Cardiac muscle cell (in vitro differentiated cells and primary cell): ENCODE measurements at regions not wholly inside any gene's neighbourhood (a gene's known extent, or its start where the extent isn't known, plus 50 kb on each side); places are given as distances from the start of the nearest gene placed in this dataset.

Source experiments
- DNase-seq, 2 donors: peaks; one replicate each; pipeline versions ENCODE4 v3.0.0 to v3.0.0-alpha.2; 2010 to 2017; ENCODE audit warnings: low read depth in 1 of 2, low spot score in 1 of 2
- H3K27ac ChIP-seq: fragments of 200-600 bp; sonication (generic); 2 replicates; pipeline ENCODE4 v1.5.1; 2016
- H3K27me3 ChIP-seq: fragments of 200-600 bp; sonication (generic); 2 replicates; pipeline ENCODE4 v1.6.0; 2016; ENCODE audit warnings: control low read depth
- H3K36me3 ChIP-seq: fragments of 200-600 bp; sonication (generic); 2 replicates; pipeline ENCODE4 v1.5.1; 2016; ENCODE audit warnings: control low read depth
- H3K4me1 ChIP-seq: fragments of 200-600 bp; sonication (generic); 2 replicates; pipeline ENCODE4 v1.8.1; 2017; ENCODE audit warnings: low read depth, mild to moderate bottlenecking, mixed run types
- H3K4me3 ChIP-seq: fragments of 200-600 bp; sonication (generic); 2 replicates; pipeline ENCODE4 v1.5.1; 2016; ENCODE audit warnings: mild to moderate bottlenecking
- H3K9me3 ChIP-seq: fragments of 200-600 bp; sonication (generic); 2 replicates; pipeline ENCODE4 v1.5.1; 2017; ENCODE audit warnings: low read depth, mild to moderate bottlenecking, control low read depth
- TF ChIP-seq, protein P1 (sequence below): IDR thresholded peaks from 2 replicates; pipeline ENCODE4 v1.5.1; 2012; ENCODE audit warnings: low read depth, mild to moderate bottlenecking, low read length

DNA sequence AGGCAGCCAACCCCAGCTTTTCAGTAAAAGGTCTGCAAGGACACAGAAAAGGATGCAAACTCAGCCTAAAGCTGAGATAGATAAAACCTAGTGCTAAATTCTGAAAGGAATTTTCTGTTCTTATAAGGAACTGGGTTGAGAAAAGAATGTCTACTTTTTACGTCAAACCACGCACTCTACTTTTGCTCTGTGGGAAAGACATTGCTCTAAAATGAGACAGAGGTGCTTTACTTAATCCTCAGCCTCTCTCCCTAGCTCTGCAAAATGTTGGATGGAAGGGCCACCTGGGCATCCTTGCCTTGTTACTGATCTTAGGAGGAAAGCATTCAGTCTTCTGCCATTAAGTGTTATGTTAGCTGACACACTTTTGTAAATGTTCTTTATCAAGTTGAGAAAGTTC, 72.1 kb upstream of the LINC00305 start:
- H3K27me3 ChIP-seq = no peaks in the 10 kb centered on the region
- TF ChIP-seq, protein P1, sequence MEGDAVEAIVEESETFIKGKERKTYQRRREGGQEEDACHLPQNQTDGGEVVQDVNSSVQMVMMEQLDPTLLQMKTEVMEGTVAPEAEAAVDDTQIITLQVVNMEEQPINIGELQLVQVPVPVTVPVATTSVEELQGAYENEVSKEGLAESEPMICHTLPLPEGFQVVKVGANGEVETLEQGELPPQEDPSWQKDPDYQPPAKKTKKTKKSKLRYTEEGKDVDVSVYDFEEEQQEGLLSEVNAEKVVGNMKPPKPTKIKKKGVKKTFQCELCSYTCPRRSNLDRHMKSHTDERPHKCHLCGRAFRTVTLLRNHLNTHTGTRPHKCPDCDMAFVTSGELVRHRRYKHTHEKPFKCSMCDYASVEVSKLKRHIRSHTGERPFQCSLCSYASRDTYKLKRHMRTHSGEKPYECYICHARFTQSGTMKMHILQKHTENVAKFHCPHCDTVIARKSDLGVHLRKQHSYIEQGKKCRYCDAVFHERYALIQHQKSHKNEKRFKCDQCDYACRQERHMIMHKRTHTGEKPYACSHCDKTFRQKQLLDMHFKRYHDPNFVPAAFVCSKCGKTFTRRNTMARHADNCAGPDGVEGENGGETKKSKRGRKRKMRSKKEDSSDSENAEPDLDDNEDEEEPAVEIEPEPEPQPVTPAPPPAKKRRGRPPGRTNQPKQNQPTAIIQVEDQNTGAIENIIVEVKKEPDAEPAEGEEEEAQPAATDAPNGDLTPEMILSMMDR = no peak
- peaks cover 9% of the 10 kb centered on the region for H3K4me1 ChIP-seq
- H3K4me3 ChIP-seq = no peak overlapping the region
- H3K9me3 ChIP-seq = no peaks in the 10 kb centered on the region
- DNase-seq = no peak
- H3K36me3 ChIP-seq = no peaks in the 10 kb centered on the region
- peak overlapping the region; percentile 24 for H3K27ac ChIP-seq

DNA sequence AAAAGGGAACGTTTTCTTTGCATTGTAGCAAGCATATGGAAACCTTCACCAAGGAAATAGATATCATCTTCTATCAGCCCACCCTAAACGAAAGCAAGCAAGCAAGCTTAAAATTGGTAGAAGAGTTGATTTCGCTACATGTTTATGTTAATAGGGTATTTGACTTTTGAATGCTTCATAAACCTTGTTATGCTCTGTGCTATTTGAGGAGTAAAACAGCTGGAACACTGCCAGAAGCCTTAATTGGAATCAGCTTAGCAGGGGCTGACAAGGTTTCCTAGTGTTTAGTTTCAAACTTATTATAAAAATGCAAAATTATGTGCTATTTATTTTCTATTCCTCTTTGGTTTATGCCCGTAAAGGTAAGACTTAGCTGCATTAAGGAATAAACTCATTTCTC, 70.6 kb upstream of the LINC00305 start:
- Histone ChIP-seq H3K9me3 (no peaks in the 10 kb centered on the region), H3K27ac (no peak overlapping the region)

DNA sequence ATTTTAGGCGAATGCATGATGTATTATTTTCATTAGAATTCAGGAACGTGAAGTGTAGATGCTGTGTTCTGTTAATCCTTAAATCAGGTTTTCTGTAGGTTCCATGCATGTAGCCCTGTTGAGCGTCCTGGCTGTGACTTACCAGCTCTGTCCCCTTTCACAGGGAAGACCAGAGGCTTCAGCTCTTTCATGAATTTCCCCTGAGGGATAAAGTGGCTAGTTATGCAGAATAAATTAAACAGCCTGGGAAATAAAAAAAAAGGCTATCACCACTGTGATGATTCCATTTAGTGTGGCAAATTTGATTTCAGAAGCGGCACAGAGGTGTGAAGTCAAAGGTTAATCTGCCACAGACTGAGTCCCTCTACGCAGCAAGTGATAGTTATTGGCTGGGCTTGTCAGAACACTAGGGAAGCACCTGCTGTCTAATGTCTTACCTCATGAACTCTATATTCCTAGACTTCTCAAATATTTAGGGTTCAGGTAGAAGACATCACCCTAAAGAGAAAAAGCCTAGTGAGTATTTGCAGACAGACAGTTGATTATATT, 61.6 kb upstream of the LINC00305 start:
- Histone ChIP-seq H3K4me3 (no peak overlapping the region), H3K27me3 (no peaks in the 10 kb centered on the region), H3K9me3 (no peaks in the 10 kb centered on the region), H3K36me3 (no peaks in the 10 kb centered on the region), H3K4me1 (peaks cover 24% of the 10 kb centered on the region), H3K27ac (peak overlapping the region; percentile 62)
- DNase-seq = no peak
- TF ChIP-seq, protein P1 = no peak

More for the DNA sequence above, 70.6 kb upstream of the LINC00305 start:
- no peaks in the 10 kb centered on the region for H3K36me3 ChIP-seq
- no peak overlapping the region for H3K4me3 ChIP-seq
- no peaks in the 10 kb centered on the region for H3K27me3 ChIP-seq
- TF ChIP-seq, protein P1 = no peak
- peak in 1 of 2 donors; percentile 38 for DNase-seq
- H3K4me1 ChIP-seq = peaks cover 9% of the 10 kb centered on the region

DNA sequence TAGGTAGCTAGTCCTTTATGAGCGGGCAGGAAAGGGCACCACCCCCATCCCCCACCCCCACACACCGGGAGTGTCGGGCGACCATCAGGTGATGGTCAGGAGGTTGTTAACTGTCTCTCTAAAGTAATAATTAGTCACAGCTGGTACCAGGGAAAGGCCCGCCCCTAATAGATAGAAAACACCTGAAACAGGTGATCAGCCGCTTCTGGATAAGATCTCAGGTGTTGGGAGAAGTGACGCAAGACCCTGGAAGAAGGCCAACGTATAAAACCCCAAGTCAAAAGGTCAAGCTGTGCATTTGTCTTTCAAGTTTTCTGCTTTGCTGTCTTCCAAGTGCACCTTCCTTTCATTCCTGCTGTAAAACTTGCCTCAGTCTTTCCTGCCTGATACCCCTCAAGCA, 59.6 kb upstream of the LINC00305 start:
- no peak overlapping the region for H3K4me3 ChIP-seq
- H3K4me1 ChIP-seq = peaks cover 29% of the 10 kb centered on the region
- no peaks in the 10 kb centered on the region for H3K9me3 ChIP-seq
- no peak for DNase-seq
- H3K36me3 ChIP-seq = no peaks in the 10 kb centered on the region
- TF ChIP-seq, protein P1 = no peak
- H3K27ac ChIP-seq = no peak overlapping the region
- H3K27me3 ChIP-seq = no peaks in the 10 kb centered on the region

DNA sequence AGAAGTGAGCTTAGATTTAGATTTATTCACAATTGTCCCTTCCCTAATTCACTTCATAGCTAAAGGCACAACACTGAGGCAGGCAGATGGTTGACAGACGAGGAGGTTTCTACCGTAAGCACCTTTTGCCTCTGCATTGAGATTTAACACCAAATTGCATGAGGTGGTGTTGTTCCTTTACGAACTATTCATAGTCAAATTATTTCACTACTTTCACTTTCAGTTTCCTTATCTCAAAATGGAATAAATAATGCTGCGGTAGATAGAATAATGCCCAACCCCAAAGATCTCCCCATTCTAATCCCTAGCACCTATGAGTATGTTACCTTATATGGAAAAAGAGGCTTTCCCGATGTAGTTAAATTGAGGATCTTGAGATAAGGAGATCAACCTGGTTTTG, 58.9 kb upstream of the LINC00305 start:
- Histone ChIP-seq H3K9me3 (no peaks in the 10 kb centered on the region), H3K4me1 (peaks cover 36% of the 10 kb centered on the region), H3K27me3 (no peaks in the 10 kb centered on the region), H3K36me3 (no peaks in the 10 kb centered on the region), H3K27ac (no peak overlapping the region), H3K4me3 (no peak overlapping the region)
- DNase-seq = no peak
- TF ChIP-seq, protein P1 = no peak
